RKO (cell line): ENCODE measurements at regions not wholly inside any gene's neighbourhood (a gene's known extent, or its start where the extent isn't known, plus 50 kb on each side); places are given as distances from the start of the nearest gene placed in this dataset.

Experiments used
- DNase-seq: peaks from one replicate; pipeline ENCODE4 v3.0.0-alpha.2; 2016; ENCODE audit warnings: low spot score

- DNase-seq = no peak
Observed at GRCh38 chr10:130999376-131000202, 311.9 kb downstream of the TCERG1L start.

- DNase-seq = no peak
Observed at GRCh38 chr10:131000244-131000643, 311.3 kb downstream of the TCERG1L start.

- DNase-seq = no peak
Observed at GRCh38 chr10:131000743-131001142, 310.8 kb downstream of the TCERG1L start.

- no peak for DNase-seq
Observed at GRCh38 chr10:131001438-131001837, 310.1 kb downstream of the TCERG1L start.

GRCh38 chr10:131002031-131002861, 309.3 kb downstream of the TCERG1L start:
- no peak for DNase-seq

- no peak for DNase-seq
Observed at GRCh38 chr10:131003455-131003854, 308.1 kb downstream of the TCERG1L start.

GRCh38 chr10:131004276-131004675, 307.2 kb downstream of the TCERG1L start:
- DNase-seq = no peak

GRCh38 chr10:131006458-131007256, 304.9 kb downstream of the TCERG1L start:
- DNase-seq = no peak

GRCh38 chr10:131009791-131010190, 301.7 kb downstream of the TCERG1L start:
- DNase-seq = no peak

GRCh38 chr10:131010965-131011575, 300.5 kb downstream of the TCERG1L start:
- no peak for DNase-seq

GRCh38 chr10:131011936-131012640, 299.4 kb downstream of the TCERG1L start:
- no peak for DNase-seq

GRCh38 chr10:131012641-131012985, 298.9 kb downstream of the TCERG1L start:
- DNase-seq = no peak

- DNase-seq = no peak
Observed at GRCh38 chr10:131013281-131013912, 298.1 kb downstream of the TCERG1L start.

GRCh38 chr10:131014271-131014670, 297.2 kb downstream of the TCERG1L start:
- no peak for DNase-seq

- no peak for DNase-seq
Observed at GRCh38 chr10:131015271-131015670, 296.2 kb downstream of the TCERG1L start.

- DNase-seq = no peak
Observed at GRCh38 chr10:131016556-131016955, 295.0 kb downstream of the TCERG1L start.

GRCh38 chr10:131017566-131018285, 293.8 kb downstream of the TCERG1L start:
- no peak for DNase-seq

- no peak for DNase-seq
Observed at GRCh38 chr10:131018886-131019500, 292.5 kb downstream of the TCERG1L start.

GRCh38 chr10:131019696-131020095, 291.8 kb downstream of the TCERG1L start:
- no peak for DNase-seq

GRCh38 chr10:131020775-131021174, 290.7 kb downstream of the TCERG1L start:
- no peak for DNase-seq
